HG03196 (cell line): ENCODE measurements at regions not wholly inside any gene's neighbourhood (a gene's known extent, or its start where the extent isn't known, plus 50 kb on each side); places are given as distances from the start of the nearest gene placed in this dataset.

ENCODE experiments used
- ATAC-seq: cut with Tn5 transposase; IDR thresholded peaks from one replicate; pipeline ENCODE4 v1.9.1; 2021; ENCODE audit not compliant: unreplicated experiment

- ATAC-seq = no peak
Observed at GRCh38 chr2:76330865-76331264, 620.1 kb upstream of the GCFC2 start.

GRCh38 chr2:76326636-76327035 lies 615.9 kb upstream of the GCFC2 start:
- ATAC-seq = no peak

GRCh38 chr2:76323381-76323780 lies 612.7 kb upstream of the GCFC2 start:
- no peak for ATAC-seq

GRCh38 chr2:76320716-76321115 lies 610.0 kb upstream of the GCFC2 start:
- no peak for ATAC-seq

GRCh38 chr2:76318848-76319360 lies 608.2 kb upstream of the GCFC2 start:
- no peak for ATAC-seq

- no peak for ATAC-seq
Observed at GRCh38 chr2:76316691-76317090, 606.0 kb upstream of the GCFC2 start.

GRCh38 chr2:76314271-76315020 lies 603.7 kb upstream of the GCFC2 start:
- ATAC-seq = no peak

GRCh38 chr2:76312236-76312635 lies 601.5 kb upstream of the GCFC2 start:
- no peak for ATAC-seq

- no peak for ATAC-seq
Observed at GRCh38 chr2:76311728-76312127, 601.0 kb upstream of the GCFC2 start.

GRCh38 chr2:76310894-76311633 lies 600.3 kb upstream of the GCFC2 start:
- no peak for ATAC-seq

GRCh38 chr2:76307495-76307894 lies 596.8 kb upstream of the GCFC2 start:
- ATAC-seq = no peak

- no peak for ATAC-seq
Observed at GRCh38 chr2:76298041-76298440, 587.3 kb upstream of the GCFC2 start.

GRCh38 chr2:76296438-76296837 lies 585.7 kb upstream of the GCFC2 start:
- ATAC-seq = no peak

GRCh38 chr2:76295762-76296161 lies 585.0 kb upstream of the GCFC2 start:
- ATAC-seq = no peak

- no peak for ATAC-seq
Observed at GRCh38 chr2:76288598-76288997, 577.9 kb upstream of the GCFC2 start.

GRCh38 chr2:76288146-76288545 lies 577.4 kb upstream of the GCFC2 start:
- ATAC-seq = no peak

- no peak for ATAC-seq
Observed at GRCh38 chr2:76283350-76283749, 572.6 kb upstream of the GCFC2 start.

GRCh38 chr2:76281156-76281841 lies 570.6 kb upstream of the GCFC2 start:
- no peak for ATAC-seq

GRCh38 chr2:76280686-76281085 lies 570.0 kb upstream of the GCFC2 start:
- no peak for ATAC-seq

GRCh38 chr2:76279142-76279541 lies 568.4 kb upstream of the GCFC2 start:
- ATAC-seq = no peak

GRCh38 chr2:76275788-76276187 lies 565.1 kb upstream of the GCFC2 start:
- ATAC-seq = no peak

- no peak for ATAC-seq
Observed at GRCh38 chr2:76274676-76275075, 564.0 kb upstream of the GCFC2 start.
